Esophagus squamous epithelium (tissue), 4 donors: ENCODE measurements at regions not wholly inside any gene's neighbourhood (a gene's known extent, or its start where the extent isn't known, plus 50 kb on each side); places are given as distances from the start of the nearest gene placed in this dataset.

Source experiments
- POLR2A ChIP-seq, 4 donors: fragments of 450-650 bp; IDR thresholded peaks; one replicate each; pipeline ENCODE4 v1.6.1; 2017; ENCODE audit warnings: antibody characterized with exemption in 4 of 4, mild to moderate bottlenecking in 4 of 4, moderate library complexity in 3 of 4
- TF ChIP-seq, protein P1 (sequence below), 6 experiments: fragments of 450-650 bp in 4 of 6; fragments of 200-600 bp in 2 of 6; sonication (generic) in 2 of 6; IDR thresholded peaks; one replicate each; pipeline ENCODE4 v1.5.1; 2016 to 2019; ENCODE audit warnings: antibody characterized with exemption in 6 of 6, mild to moderate bottlenecking in 4 of 6, moderate library complexity in 4 of 6

DNA sequence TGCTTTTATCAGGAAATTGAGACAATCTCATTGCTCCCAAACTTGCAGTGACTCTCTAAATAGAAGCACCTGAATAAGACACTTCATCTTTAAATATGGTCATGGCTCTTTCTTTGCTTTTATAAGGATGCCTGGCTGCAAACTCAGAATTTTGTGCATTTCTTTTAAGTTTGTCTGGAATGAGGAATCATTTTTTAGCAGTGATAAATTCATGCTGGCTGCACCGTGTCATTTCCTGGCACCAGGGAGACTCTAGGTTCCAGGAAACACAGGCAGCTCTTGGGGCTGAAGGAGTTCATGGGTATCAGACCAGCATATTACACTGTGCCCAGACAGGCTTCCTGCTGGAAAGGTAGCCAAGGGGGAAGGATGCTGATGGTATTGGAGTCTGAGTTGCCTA, 109.9 kb downstream of the NUDT12 start:
- TF ChIP-seq, protein P1, sequence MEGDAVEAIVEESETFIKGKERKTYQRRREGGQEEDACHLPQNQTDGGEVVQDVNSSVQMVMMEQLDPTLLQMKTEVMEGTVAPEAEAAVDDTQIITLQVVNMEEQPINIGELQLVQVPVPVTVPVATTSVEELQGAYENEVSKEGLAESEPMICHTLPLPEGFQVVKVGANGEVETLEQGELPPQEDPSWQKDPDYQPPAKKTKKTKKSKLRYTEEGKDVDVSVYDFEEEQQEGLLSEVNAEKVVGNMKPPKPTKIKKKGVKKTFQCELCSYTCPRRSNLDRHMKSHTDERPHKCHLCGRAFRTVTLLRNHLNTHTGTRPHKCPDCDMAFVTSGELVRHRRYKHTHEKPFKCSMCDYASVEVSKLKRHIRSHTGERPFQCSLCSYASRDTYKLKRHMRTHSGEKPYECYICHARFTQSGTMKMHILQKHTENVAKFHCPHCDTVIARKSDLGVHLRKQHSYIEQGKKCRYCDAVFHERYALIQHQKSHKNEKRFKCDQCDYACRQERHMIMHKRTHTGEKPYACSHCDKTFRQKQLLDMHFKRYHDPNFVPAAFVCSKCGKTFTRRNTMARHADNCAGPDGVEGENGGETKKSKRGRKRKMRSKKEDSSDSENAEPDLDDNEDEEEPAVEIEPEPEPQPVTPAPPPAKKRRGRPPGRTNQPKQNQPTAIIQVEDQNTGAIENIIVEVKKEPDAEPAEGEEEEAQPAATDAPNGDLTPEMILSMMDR (IDR thresholded peaks at IDR 0.05) = no peak
- no peak for TF ChIP-seq POLR2A (IDR thresholded peaks at IDR 0.05)
